HG02870 (cell line): ENCODE measurements at regions not wholly inside any gene's neighbourhood (a gene's known extent, or its start where the extent isn't known, plus 50 kb on each side); places are given as distances from the start of the nearest gene placed in this dataset.

Experiments
- ATAC-seq: cut with Tn5 transposase; IDR thresholded peaks from one replicate; pipeline ENCODE4 v1.9.1; 2021; ENCODE audit warnings: mild to moderate bottlenecking, moderate library complexity; ENCODE audit not compliant: unreplicated experiment

DNA sequence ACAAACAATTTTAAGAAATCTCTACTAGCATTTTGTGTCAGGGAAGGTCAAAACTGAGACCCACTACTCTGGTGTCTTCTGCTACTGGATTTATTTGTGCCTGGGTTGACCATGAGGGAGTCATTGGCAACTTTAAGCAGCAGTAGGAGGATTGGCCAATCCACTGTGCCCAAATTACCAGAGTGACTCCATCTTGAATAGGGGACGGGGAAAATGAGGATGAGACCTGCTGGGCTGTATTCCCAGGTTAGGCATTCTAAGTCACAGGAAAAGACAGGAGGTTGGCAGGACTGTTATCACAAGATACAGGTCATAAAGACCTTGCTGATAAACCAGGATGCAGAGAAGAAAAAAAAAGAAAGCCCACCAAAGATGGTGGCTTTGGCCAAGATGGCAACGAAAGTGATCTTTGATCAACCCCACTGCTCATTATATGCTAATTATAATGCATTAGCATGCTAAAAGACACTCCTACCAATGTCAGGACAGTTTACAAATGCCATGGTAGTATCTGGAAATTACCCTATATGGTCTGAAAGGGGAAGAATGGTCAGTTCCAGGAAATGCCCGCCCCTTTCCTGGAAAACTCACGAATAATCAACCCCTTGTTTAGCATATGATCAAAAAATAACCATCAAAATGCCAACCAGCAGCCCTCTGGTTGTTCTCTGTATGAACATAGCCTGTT lies 200.9 kb downstream of the LTN1 start:
- ATAC-seq: no peak

DNA sequence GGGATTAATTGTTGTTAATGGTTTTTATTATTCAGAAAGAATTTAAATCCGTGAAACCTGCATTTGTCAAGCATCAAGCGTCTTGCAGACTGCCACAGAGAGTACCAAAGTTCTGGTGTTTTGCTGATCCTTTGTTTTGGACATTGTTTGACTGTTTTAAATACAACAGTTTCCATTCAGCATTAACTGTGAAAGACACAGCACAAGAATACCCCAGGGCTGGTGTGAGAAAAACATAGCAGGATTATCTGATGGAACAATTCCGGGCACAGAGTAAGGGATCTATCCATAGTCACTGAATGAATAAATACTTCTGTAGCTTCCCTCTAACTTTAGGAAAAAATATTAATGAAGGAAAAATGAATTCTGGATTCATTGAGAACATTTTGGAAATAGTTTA lies 202.3 kb downstream of the LTN1 start:
- ATAC-seq: no peak

DNA sequence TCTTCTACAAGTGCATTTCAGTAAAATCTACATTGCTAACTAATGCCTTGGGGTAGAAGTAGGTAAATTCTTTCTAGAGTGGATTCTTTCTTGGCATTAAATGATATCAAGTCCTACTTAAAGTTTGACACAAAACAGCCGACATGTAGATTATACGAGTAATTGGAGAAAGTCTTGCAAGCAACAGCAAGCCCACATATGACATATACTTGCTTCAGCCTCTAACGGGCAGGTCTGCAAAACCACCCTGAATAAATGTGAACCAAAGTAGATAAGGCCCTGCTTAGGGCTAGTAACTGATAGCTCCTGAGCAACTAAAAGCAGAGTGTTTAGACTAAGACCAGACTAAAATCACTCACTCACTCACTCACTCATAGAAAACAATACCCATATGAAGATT lies 203.2 kb downstream of the LTN1 start:
- no peak for ATAC-seq

DNA sequence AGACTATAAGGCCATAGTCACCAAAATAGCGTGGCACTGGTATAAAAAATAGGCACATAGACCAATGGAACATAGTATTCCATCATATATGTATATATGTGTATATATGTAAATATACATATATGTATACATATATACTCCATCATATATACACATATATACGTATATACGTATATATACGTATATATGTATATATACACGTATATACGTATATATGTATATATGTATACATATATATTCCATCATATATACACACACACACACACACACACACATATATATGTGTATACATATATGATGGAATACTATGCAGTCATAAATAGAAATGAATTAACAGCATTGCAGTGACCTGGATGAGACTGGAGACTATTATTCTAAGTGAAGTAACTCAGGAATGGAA lies 204.6 kb downstream of the LTN1 start:
- no peak for ATAC-seq

DNA sequence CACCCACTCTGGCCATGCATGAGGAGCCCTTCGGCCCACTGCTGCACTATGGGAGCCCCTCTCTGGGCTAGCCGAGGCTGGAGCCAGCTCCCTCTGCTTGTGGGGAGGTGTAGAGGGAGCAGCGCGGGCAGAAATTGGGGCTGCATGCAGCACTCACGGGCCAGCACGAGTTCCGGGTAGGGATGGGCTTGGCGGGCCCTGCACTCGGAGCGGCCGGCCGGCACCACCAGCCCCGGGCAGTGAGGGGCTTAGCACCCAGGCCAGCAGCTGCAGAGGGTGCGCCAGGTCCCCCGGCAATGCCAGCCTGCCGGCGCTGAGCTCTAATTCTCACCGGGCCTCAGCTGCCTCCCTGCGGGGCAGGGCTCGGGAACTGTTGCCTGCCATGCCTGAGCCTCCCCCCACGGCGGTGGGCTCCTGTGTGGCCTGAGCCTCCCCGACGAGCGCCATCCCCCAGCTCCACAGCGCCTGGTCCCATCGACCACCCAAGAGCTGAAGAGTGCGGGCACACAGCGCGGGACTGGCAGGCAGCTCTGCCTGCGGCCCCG lies 209.0 kb downstream of the LTN1 start:
- no peak for ATAC-seq

DNA sequence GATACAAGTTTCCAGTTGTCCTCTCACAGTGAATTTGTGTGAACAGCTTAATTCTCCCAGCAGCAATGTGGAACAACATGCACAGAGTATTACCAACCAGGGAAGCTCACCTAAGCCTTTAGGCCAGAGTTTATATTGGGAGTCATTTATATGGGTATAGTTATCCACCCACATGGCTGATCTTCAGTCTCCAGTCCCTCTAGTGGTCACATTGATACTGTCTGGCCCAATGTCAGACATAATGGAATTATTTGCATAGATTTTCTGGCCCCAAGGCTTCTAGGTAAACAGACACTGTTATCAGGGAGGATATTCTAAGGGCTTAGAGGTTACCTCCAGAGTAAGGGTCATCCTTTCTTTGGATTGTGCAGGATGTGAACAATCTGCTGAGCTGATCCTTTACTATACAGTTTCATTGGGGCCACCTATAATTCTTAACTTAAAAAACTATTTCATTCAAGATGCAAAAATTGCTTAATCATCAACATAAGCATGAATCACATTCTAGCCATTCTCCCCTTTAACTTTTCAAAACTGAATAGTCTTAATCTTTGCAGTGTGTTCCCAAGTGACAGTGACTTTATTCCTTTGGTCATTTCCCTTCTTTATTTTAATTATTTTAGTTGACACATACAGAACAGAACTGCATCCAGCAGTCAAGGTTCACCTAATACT lies 210.9 kb downstream of the LTN1 start:
- ATAC-seq: no peak

DNA sequence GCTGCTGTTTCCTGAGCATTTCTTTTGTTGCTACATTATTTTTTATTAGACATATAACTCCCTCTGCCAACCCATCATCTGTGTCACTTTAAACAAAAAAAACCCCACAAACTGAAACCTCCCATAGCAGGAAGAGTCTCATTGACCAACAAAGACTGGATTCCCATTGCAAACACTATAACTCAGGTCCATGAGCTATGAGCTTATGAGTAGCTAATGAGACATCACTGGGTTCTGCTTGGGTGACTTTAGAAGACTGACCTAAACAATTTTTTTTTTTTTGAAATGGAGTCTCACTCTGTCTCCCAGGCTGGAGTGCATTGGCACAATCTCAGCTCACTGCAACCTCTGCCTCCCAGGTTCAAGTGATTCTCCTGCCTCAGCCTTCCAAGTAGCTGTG lies 212.8 kb downstream of the LTN1 start:
- ATAC-seq: no peak

DNA sequence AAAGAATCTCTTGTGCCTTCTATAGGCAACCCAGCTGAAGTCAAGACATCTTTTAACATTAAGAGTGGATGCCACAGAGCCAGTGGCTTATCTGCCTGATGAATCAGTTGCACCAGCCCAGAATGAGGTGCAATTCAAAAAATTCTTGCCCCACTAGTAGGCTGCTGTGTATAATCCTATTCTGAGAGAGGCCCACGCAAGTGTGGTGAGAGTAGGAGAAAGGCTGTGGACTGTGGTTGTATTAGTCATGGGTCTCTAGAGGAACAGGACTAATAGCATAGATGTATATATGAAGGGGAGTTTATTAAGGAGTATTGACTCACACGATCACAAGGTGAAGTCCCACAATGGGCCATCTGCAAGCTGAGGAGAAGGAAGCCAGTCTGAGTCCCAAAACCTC lies 216.4 kb downstream of the LTN1 start:
- ATAC-seq: no peak

DNA sequence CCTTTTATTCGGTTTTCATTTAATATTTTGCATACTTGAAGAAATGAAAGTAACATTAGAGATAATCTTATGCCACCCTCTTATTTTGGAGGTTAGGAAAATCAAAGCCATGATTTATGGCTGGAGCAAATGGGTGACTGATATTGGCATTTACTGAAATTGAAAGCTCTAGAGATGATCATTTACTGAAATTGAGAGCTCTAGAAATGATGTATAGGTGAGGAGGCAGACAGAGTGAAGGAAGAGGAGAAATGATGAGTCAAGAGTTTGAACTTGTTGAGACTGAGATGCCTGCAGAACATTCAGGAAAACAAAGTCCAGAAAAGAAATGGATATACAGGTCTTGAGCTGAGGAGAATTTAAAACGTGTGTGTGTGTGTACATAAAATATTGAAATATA lies 217.6 kb downstream of the LTN1 start:
- ATAC-seq: no peak

DNA sequence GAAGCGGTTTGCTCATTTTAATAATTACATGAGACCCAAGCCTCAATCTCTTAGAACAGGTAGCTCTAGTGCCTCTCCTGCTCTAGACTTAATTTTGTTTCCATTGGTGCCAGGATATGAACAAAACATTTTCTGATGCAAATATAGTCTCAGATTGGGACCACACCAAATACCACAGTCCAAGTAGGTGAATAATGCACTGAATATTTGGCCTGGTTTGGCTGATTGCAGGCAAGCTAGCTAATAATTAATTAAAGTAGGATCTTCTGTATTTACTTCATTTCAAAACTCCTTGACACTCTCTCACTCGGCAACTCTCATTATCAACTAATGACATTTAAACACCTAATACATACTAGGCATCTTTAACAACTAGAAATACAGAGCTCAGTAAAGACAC lies 219.6 kb downstream of the LTN1 start:
- no peak for ATAC-seq

DNA sequence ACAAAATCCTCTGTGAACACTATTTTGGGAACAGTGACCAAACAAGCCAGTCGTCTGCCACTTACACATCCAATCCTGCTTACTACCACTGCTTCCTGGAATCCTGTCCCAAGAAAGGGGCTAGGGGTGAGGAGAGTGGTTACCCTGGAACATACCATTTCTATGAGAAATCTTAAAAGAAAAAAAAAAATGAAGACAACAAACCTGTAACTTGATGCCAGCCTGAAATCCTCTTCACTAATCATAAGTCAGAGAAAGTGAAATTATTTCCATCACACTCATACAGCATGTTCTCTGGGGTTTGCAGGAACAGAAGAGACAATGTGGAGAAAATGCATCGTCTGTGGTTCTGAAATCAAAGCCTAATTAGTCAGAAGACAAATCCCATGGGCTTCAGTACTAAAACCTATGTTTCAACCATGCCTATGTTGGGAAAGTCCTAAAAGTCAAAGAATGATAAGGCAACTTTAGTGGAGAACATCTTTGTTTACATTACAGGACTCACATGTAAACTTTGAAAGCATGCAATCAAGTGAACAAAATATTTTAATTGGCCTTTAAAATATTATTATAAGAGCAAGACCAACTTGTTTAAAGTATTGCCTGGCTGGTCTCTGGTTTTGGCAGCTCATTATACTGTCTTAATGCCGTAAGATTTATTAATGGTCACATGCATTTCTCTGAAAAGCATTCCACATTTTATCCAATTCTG lies 220.7 kb downstream of the LTN1 start:
- ATAC-seq: no peak

DNA sequence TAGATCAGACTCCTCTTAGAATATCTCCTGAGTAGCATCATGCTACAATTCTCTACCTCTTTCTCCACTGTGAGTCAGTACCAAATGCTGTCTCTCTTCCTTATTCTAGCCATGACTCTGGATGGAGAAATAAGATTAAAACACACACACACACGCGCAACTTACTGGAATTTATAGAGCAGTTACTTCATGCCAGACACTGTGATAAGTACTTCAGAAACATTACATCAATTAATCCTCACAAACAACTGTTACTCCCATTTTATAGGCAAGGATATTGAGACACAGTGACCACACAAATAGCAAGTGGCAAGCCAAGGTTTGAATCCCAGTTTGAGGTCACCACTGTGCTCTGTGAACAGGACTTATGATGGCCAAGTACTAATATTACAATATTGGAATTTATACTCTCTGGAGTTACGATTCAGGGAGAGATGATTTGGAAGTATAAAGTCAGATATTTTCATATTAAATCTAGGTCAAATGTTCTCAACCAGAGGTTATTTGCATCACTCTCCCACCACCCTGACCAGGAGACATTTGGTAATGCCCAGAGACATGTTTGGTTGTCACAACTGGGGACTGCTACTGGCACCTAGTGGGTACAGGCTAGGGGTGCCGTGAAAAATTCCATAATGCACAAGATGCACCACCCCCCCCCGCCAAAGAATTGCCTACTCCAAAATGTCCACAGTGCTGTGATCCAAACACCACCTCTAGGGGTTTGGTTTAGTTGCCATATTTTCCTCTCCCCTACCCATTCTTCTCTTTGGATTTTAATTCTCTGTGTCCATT lies 221.6 kb downstream of the LTN1 start:
- ATAC-seq: no peak

DNA sequence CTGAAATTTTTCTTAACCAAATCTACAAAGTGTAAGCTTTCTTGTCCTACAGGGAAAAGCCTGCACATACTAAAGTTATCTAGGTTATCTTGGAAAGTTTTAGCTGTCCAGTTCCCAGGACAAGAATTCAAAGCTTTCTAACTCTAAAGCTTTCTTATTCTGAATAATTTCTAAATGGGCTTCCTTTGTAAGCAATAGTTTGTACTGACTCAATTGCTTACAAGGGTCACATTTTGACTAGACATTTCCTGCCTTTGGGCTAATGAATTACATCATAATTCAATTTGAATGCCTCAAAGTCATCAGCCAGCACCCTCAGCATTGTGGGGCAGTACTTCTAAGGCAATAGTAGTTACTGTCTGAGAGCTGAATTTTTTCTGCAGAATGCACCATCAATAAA lies 223.0 kb downstream of the LTN1 start:
- ATAC-seq: no peak

DNA sequence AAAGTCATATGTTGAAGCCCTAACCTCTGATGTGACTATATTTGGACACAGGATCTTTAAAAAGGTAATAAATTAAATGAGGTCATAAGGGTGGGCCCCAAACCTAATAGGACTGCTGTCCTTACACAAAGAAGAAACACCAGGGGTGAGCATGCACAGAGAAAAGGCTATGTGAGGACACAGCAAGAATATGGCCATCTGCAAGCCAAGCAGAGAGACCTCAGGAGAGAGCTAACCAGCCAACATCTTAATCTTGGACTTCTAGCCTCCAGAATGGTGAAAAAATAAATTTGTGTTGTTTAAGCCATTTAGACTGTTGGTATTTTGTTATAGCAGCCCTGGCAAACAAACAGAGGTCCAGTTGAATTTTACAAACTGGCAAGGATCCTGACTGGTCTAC lies 223.9 kb downstream of the LTN1 start:
- ATAC-seq: no peak

DNA sequence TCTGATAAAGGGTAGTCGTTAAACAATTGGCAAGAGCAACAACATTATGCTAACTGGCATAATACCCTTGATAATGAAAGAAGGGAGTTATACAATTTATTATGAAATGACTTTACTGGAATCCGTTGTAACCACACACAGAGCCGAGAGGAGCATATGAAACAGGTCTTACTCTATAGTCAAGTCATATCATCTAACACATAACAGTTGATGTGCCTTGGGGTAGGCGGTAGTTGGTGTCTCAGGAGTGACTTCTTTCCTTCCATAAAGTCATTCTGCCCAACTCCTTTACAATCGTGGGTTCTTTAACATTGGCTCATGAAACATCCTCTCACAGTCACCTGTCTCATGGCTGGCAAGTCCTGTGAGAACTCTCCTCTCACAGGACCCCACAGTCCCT lies 225.2 kb downstream of the LTN1 start:
- no peak for ATAC-seq

DNA sequence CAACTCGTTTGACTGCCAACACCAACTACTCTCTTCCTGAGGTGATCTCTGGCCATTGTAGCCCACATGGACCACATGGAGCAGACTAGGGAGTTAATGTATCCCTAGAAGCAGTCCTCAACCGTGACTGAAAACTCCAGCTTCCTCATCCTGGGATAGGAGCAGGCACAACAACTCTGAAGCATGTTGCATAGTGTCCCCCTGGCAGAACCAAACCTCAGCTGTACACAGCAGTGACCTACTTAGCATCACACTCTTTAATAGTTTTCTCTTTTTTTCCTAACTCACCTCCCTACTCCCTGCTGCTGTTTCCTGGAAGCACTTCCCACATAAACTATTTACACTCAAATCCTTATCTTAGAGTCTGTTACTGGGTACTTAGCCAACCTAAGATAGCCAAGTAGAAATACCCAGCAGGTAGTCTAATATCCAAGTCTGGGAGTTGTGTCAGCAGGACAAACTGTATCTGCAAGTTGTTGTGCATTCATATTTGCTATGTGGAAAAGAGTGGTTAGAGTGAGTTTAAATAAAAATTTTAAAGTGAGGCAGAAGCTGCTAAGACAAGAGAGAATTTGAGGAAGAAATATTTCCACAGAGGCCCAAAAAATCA lies 228.8 kb downstream of the LTN1 start:
- ATAC-seq: no peak

DNA sequence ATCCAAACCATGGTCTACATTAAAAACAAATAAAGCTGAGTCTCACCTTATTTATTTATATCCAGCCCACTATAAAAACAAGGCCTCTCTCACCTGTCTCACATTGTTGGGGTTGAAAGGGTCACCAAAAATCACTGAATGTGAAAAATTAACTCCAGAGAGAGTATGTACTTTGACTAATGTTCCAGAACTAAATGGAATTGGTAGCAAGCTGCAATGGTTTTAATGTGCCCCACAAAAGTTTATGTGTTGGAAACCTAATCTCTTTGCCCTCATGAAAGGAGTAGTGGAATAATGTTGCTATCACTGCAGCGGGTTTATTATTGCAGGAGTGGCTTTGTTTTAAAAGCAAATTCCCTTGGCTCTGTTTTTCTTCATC lies 230.3 kb downstream of the LTN1 start:
- no peak for ATAC-seq

DNA sequence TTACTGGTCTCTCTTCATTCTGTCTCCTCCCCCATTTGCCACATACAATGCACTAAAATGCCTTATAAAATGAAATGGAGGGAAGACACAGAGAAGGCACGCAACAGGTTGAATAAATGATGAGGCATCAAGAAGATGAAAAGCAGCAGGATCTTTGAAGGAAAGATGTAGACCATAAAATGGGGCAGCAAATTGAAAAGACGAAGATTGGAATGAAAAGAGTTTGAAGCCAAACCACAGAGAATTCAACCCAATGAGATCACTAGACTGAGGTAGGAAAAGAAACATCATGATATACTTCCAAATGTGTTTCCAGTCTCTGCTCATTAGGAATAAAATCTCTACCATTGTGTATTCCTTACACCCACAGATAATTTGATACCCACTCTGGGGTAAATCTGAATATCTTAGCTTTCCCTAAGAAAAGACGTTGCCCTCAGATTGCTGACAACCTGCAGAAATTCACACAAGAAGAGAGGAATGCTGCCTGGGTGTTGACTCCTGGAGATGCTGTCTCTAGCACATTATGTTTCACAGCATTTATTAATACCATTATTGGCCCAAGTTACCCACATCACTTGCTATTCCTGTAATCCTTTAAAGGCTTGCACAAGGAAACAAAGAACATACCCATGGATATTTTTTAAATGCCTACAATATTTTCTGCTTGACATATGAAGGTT lies 230.9 kb downstream of the LTN1 start:
- ATAC-seq: no peak

DNA sequence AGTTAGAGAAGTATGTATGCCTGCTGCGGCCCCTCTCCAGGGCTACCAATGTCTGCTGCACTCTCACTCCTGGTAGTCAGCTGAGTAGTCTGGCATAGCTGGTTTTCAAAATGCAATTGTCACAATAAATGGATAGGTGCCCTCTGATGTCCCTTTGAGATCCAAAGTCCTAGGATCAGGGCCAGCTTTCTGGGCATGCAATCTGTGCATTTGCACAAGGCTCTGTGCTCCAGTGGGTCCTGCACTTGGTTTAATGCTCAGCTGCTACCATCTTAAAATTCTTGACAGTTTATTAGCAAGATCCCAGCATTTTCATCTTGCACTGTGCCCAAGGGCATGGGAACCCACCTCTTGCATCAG lies 233.8 kb downstream of the LTN1 start:
- ATAC-seq: no peak
